Subcutaneous abdominal adipose tissue (tissue), 5 donors: ENCODE measurements at regions not wholly inside any gene's neighbourhood (a gene's known extent, or its start where the extent isn't known, plus 50 kb on each side); places are given as distances from the start of the nearest gene placed in this dataset.

Experiments used
- H3K27ac ChIP-seq: one replicate; pipeline ENCODE4 v1.7.0; 2013; ENCODE audit warnings: low read depth, mild to moderate bottlenecking, inconsistent platforms, low read length, moderate library complexity
- H3K27me3 ChIP-seq, 5 donors: one replicate each; pipeline ENCODE4 v1.7.0; 2013; ENCODE audit warnings: low read length in 5 of 5, inconsistent platforms in 1 of 5; ENCODE audit not compliant: control insufficient read depth in 5 of 5, insufficient read depth in 4 of 5
- H3K36me3 ChIP-seq, 5 donors: one replicate each; pipeline ENCODE4 v1.7.0; 2013; ENCODE audit warnings: low read length in 5 of 5; ENCODE audit not compliant: control insufficient read depth in 5 of 5, insufficient read depth in 5 of 5
- H3K4me1 ChIP-seq, 5 donors: one replicate each; pipeline ENCODE4 v1.7.0; 2013; ENCODE audit warnings: low read length in 5 of 5, mild to moderate bottlenecking in 3 of 5, moderate library complexity in 1 of 5; ENCODE audit not compliant: control insufficient read depth in 5 of 5, insufficient read depth in 5 of 5
- H3K4me3 ChIP-seq, 5 donors: one replicate each; pipeline ENCODE4 v1.7.0; 2013; ENCODE audit warnings: low read length in 5 of 5, low read depth in 1 of 5
- H3K9ac ChIP-seq, 5 donors: one replicate each; pipeline ENCODE4 v1.7.0; 2013; ENCODE audit warnings: low read length in 5 of 5, mild to moderate bottlenecking in 4 of 5, moderate library complexity in 3 of 5
- H3K9me3 ChIP-seq, 5 donors: one replicate each; pipeline ENCODE4 v1.7.0; 2013; ENCODE audit warnings: low read length in 5 of 5; ENCODE audit not compliant: control insufficient read depth in 5 of 5
- donor health status: healthy.
- donor health status: healthy.
- donor health status: healthy.
- donor health status: healthy.
- donor health status: healthy.

GRCh38 chr17:34126496-34126895, 128.6 kb upstream of the CCL2 start:
- Histone ChIP-seq H3K27ac (no peak overlapping the region), H3K9ac (no peak overlapping the region), H3K36me3 (no peaks in the 10 kb centered on the region), H3K9me3 (no peaks in the 10 kb centered on the region), H3K27me3 (peaks cover 8 to 19% (median 18%) of the 10 kb centered on the region in 5 donors), H3K4me3 (no peak overlapping the region), H3K4me1 (no peaks in the 10 kb centered on the region)

- Histone ChIP-seq H3K27ac (no peak overlapping the region), H3K4me1 (no peaks in the 10 kb centered on the region), H3K4me3 (no peak overlapping the region), H3K27me3 (peaks cover 8 to 19% (median 18%) of the 10 kb centered on the region in 5 donors), H3K36me3 (no peaks in the 10 kb centered on the region), H3K9ac (no peak overlapping the region), H3K9me3 (no peaks in the 10 kb centered on the region)
Measured at GRCh38 chr17:34126965-34127364, 128.1 kb upstream of the CCL2 start.

GRCh38 chr17:34130544-34130943, 124.5 kb upstream of the CCL2 start:
- Histone ChIP-seq H3K36me3 (no peaks in the 10 kb centered on the region), H3K27me3 (peaks cover 3 to 16% (median 10%) of the 10 kb centered on the region in 5 donors), H3K4me1 (no peaks in the 10 kb centered on the region), H3K4me3 (no peak overlapping the region), H3K27ac (no peak overlapping the region), H3K9me3 (no peaks in the 10 kb centered on the region), H3K9ac (no peak overlapping the region)

GRCh38 chr17:34131386-34131785, 123.7 kb upstream of the CCL2 start:
- H3K9me3 ChIP-seq: no peaks in the 10 kb centered on the region
- no peak overlapping the region for H3K27ac ChIP-seq
- no peak overlapping the region for H3K4me3 ChIP-seq
- no peaks in the 10 kb centered on the region for H3K4me1 ChIP-seq
- H3K9ac ChIP-seq: no peak overlapping the region
- no peaks in the 10 kb centered on the region for H3K36me3 ChIP-seq
- H3K27me3 ChIP-seq: peaks cover 3 to 10% (median 8%) of the 10 kb centered on the region in 5 donors

GRCh38 chr17:34133350-34133749, 121.7 kb upstream of the CCL2 start:
- Histone ChIP-seq H3K27ac (no peak overlapping the region), H3K36me3 (no peaks in the 10 kb centered on the region), H3K4me3 (no peak overlapping the region), H3K4me1 (no peaks in the 10 kb centered on the region), H3K9me3 (peaks cover 0 to 3% (median 0%) of the 10 kb centered on the region in 5 donors), H3K27me3 (peaks cover 0 to 4% (median 3%) of the 10 kb centered on the region in 5 donors), H3K9ac (no peak overlapping the region)

DNA sequence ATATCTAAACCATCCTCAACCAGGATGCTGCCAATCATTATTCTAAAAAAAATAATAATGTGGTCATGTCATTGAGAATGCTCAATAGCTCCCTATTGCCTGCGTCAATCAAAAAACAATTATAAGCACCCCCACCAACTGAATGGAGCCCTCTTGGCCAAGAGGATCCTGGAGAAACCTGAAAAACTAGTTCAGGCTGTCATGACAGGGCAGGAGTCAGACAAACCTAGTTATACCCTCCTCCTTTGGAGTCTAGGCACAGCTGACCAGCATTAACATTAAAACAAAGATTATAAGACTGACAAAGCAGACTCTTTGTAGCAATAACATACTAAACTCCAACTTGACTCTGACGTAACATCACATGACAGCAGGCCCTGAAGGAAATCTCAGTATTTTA, 119.2 kb upstream of the CCL2 start:
- Histone ChIP-seq H3K4me3 (no peak overlapping the region), H3K9me3 (peaks cover 0 to 3% (median 0%) of the 10 kb centered on the region in 5 donors), H3K9ac (no peak overlapping the region), H3K27ac (no peak overlapping the region), H3K27me3 (peaks cover 0 to 5% (median 4%) of the 10 kb centered on the region in 5 donors), H3K36me3 (no peaks in the 10 kb centered on the region), H3K4me1 (no peaks in the 10 kb centered on the region)

GRCh38 chr17:34140006-34140405, 115.1 kb upstream of the CCL2 start:
- Histone ChIP-seq H3K4me3 (no peak overlapping the region), H3K27me3 (peaks cover 0 to 5% (median 4%) of the 10 kb centered on the region in 5 donors), H3K4me1 (no peaks in the 10 kb centered on the region), H3K9ac (no peak overlapping the region), H3K36me3 (no peaks in the 10 kb centered on the region), H3K27ac (no peak overlapping the region), H3K9me3 (peaks cover 0 to 3% (median 0%) of the 10 kb centered on the region in 5 donors)

- no peaks in the 10 kb centered on the region for H3K4me1 ChIP-seq
- H3K27ac ChIP-seq: no peak overlapping the region
- H3K4me3 ChIP-seq: no peak overlapping the region
- peaks cover 0 to 15% (median 10%) of the 10 kb centered on the region in 5 donors for H3K27me3 ChIP-seq
- H3K9ac ChIP-seq: no peak overlapping the region
- no peaks in the 10 kb centered on the region for H3K36me3 ChIP-seq
- peaks cover 0 to 3% (median 0%) of the 10 kb centered on the region in 5 donors for H3K9me3 ChIP-seq
Measured at GRCh38 chr17:34141590-34141989, 113.5 kb upstream of the CCL2 start.

GRCh38 chr17:34143430-34143829, 111.7 kb upstream of the CCL2 start:
- Histone ChIP-seq H3K4me1 (no peaks in the 10 kb centered on the region), H3K27me3 (peaks cover 0 to 16% (median 11%) of the 10 kb centered on the region in 5 donors), H3K9me3 (no peaks in the 10 kb centered on the region), H3K36me3 (no peaks in the 10 kb centered on the region), H3K4me3 (no peak overlapping the region), H3K27ac (no peak overlapping the region), H3K9ac (no peak overlapping the region)

GRCh38 chr17:34146440-34147043, 108.5 kb upstream of the CCL2 start:
- no peaks in the 10 kb centered on the region for H3K4me1 ChIP-seq
- no peaks in the 10 kb centered on the region for H3K36me3 ChIP-seq
- H3K27ac ChIP-seq: no peak overlapping the region
- H3K4me3 ChIP-seq: no peak overlapping the region
- H3K9me3 ChIP-seq: no peaks in the 10 kb centered on the region
- peaks cover 0 to 12% (median 8%) of the 10 kb centered on the region in 5 donors for H3K27me3 ChIP-seq
- H3K9ac ChIP-seq: no peak overlapping the region
